ENCODE measurements at regions not wholly inside any gene's neighbourhood (a gene's known extent, or its start where the extent isn't known, plus 50 kb on each side); places are given as distances from the start of the nearest gene placed in this dataset.
A peak's percentile ranks its signal among the peaks of the same experiment; 100 is the strongest.

- Histone ChIP-seq H3K4me3 (no peak overlapping the region), H3K27ac (no peak overlapping the region), H3K36me3 (no peaks in the 10 kb centered on the region), H3K4me1 (peaks cover 0 to 17% (median 0%) of the 10 kb centered on the region in 4 donors), H3K27me3 (no peaks in the 10 kb centered on the region), H3K9me3 (no peaks in the 10 kb centered on the region)
- TF ChIP-seq POLR2A (IDR thresholded peaks at IDR 0.05), result no peak
- no peak for DNase-seq
Observed at GRCh38 chr1:113246929-113247328, 143.4 kb upstream of the MAGI3 start.

GRCh38 chr1:113247355-113247754 lies 143.0 kb upstream of the MAGI3 start:
- no peaks in the 10 kb centered on the region for H3K9me3 ChIP-seq
- no peak for DNase-seq
- TF ChIP-seq POLR2A (IDR thresholded peaks at IDR 0.05) (no peak), CTCF (IDR thresholded peaks at IDR 0.05) (no peak)
- H3K27ac ChIP-seq, result no peak overlapping the region
- no peaks in the 10 kb centered on the region for H3K36me3 ChIP-seq
- no peak overlapping the region for H3K4me3 ChIP-seq
- H3K4me1 ChIP-seq, result peaks cover 0 to 17% (median 0%) of the 10 kb centered on the region in 4 donors
- no peaks in the 10 kb centered on the region for H3K27me3 ChIP-seq

GRCh38 chr1:113247782-113248181 lies 142.5 kb upstream of the MAGI3 start:
- Histone ChIP-seq H3K4me3 (no peak overlapping the region), H3K4me1 (peaks cover 0 to 21% (median 0%) of the 10 kb centered on the region in 4 donors), H3K9me3 (no peaks in the 10 kb centered on the region), H3K27me3 (no peaks in the 10 kb centered on the region), H3K36me3 (no peaks in the 10 kb centered on the region), H3K27ac (no peak overlapping the region)
- DNase-seq, result no peak
- no peak for TF ChIP-seq CTCF (IDR thresholded peaks at IDR 0.05)
- TF ChIP-seq POLR2A (IDR thresholded peaks at IDR 0.05), result no peak

GRCh38 chr1:113248494-113248893 lies 141.8 kb upstream of the MAGI3 start:
- DNase-seq, result no peak
- Histone ChIP-seq H3K4me1 (peaks cover 0 to 21% (median 0%) of the 10 kb centered on the region in 4 donors), H3K9me3 (no peaks in the 10 kb centered on the region), H3K4me3 (no peak overlapping the region), H3K36me3 (no peaks in the 10 kb centered on the region), H3K27ac (no peak overlapping the region), H3K27me3 (no peaks in the 10 kb centered on the region)
- TF ChIP-seq CTCF (IDR thresholded peaks at IDR 0.05), result no peak
- TF ChIP-seq POLR2A (IDR thresholded peaks at IDR 0.05), result no peak

GRCh38 chr1:113250161-113250560 lies 140.2 kb upstream of the MAGI3 start:
- no peak overlapping the region for H3K27ac ChIP-seq
- no peak for TF ChIP-seq POLR2A (IDR thresholded peaks at IDR 0.05)
- no peak for TF ChIP-seq CTCF (IDR thresholded peaks at IDR 0.05)
- no peaks in the 10 kb centered on the region for H3K27me3 ChIP-seq
- H3K36me3 ChIP-seq, result no peaks in the 10 kb centered on the region
- H3K4me3 ChIP-seq, result no peak overlapping the region
- H3K4me1 ChIP-seq, result peaks cover 0 to 11% (median 0%) of the 10 kb centered on the region in 4 donors
- H3K9me3 ChIP-seq, result no peaks in the 10 kb centered on the region
- no peak for DNase-seq

GRCh38 chr1:113252166-113252565 lies 138.1 kb upstream of the MAGI3 start:
- no peaks in the 10 kb centered on the region for H3K36me3 ChIP-seq
- H3K9me3 ChIP-seq, result no peaks in the 10 kb centered on the region
- no peak for TF ChIP-seq POLR2A (IDR thresholded peaks at IDR 0.05)
- no peak for TF ChIP-seq CTCF (IDR thresholded peaks at IDR 0.05)
- peaks cover 0 to 11% (median 0%) of the 10 kb centered on the region in 4 donors for H3K4me1 ChIP-seq
- no peaks in the 10 kb centered on the region for H3K27me3 ChIP-seq
- peak overlapping the region in 1 of 4 donors; percentile 85 for H3K27ac ChIP-seq
- DNase-seq, result no peak
- H3K4me3 ChIP-seq, result no peak overlapping the region

All from Peyer's patch (tissue), 4 donors.